HG02885 (cell line): ENCODE measurements at regions not wholly inside any gene's neighbourhood (a gene's known extent, or its start where the extent isn't known, plus 50 kb on each side); places are given as distances from the start of the nearest gene placed in this dataset.

ENCODE experiments used
- ATAC-seq: cut with Tn5 transposase; IDR thresholded peaks from one replicate; pipeline ENCODE4 v1.9.1; 2021; ENCODE audit warnings: mild to moderate bottlenecking; ENCODE audit not compliant: unreplicated experiment, poor library complexity

DNA sequence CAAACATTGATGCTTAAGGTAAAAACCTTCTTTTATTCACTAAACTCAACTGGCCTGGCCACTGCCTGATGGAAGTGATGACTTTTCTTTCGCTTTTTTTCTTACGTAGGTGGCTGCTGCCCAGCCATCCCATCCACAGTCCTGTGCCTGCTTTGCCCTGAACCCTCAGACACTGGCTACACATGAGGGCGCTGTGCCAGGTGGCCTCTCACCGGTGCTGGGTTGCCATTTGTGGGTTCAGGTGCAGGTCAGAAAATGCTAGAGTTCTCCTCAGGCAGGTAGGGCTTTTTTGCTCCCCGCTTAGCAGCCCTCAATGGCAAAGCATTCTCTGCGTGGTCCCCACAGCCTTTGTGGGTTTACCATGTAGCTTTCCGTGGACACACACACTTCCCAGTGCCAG is 88.3 kb upstream of the PRR23E start:
- ATAC-seq: no peak

DNA sequence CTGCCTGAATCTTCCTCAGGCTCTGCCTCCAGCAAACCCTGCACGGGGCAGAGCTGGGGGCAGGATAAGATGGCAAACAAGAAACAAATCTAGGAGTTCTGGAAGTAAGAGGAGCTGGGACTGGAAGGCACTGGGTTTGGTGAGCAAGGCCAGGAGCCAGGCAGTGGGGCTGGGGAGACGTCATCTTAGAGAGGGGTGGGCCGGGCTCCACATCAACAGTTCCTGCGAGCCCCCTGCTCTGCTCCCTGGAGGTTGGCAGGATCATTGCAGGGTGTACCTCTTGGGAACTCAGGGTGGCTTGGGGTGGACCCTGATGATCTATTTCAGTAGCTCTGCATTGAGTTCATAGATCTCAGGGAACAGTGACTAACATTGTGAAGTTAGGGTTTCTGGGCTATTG is 87.3 kb upstream of the PRR23E start:
- ATAC-seq: no peak

- no peak for ATAC-seq
Observed at GRCh38 chr3:127106053-127106452, 86.9 kb upstream of the PRR23E start.

GRCh38 chr3:127106456-127106855 is 86.5 kb upstream of the PRR23E start:
- ATAC-seq: no peak

- ATAC-seq: no peak
Observed at GRCh38 chr3:127107002-127107401, 85.9 kb upstream of the PRR23E start.

- no peak for ATAC-seq
Observed at GRCh38 chr3:127107491-127108375, 85.2 kb upstream of the PRR23E start.

DNA sequence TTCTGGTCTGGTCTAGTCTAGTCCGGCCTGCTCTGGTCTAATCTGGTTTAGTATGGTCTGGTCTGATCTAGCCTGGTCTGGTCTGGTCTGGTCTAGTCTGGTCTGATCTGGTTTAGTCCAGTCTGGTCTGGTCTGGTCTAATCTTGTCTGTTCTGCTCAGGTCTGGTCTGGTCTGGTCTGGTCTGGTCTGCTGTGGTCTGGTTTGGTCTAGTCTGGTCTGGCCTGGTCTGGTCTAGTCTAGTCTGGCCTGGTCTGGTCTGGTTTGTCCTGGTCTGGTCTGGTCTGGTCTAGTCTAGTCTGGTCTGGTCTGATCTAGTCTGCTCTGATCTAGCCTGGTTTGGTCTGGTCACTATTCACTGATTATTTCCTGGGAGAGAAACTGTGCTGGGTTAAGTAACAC is 84.1 kb upstream of the PRR23E start:
- ATAC-seq: no peak

DNA sequence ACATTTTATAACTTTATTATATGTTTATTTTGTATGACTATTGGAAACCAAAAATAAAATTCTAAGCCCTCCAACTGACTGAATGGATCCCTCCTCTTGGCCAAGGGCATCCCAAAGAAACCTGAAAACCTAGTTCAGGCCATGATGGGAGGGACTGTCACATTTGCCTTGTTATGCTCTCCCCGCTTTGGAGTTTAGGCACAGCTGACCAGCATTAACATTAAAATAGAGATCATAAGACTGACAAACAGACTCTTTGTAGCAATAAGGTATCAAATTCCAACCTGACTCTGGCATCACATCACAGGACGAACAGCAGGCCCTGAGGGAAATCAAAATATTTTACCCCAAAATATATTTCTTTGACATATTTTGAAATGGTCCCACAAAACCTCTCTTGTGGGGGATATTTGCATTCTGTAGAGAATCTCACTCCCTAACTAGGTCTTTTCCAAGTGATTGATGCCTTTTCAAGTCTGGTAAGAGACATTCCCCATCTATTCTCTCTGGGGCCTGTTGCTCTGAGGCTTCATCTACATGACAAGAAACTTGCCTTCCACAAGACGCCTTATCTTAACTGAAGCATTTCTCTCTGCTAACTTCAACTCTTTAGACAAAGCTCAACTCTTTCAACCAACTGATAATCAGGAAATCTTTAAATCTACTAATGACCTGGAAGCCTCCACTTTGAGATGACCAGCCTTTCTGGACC is 81.8 kb upstream of the PRR23E start:
- no peak for ATAC-seq

DNA sequence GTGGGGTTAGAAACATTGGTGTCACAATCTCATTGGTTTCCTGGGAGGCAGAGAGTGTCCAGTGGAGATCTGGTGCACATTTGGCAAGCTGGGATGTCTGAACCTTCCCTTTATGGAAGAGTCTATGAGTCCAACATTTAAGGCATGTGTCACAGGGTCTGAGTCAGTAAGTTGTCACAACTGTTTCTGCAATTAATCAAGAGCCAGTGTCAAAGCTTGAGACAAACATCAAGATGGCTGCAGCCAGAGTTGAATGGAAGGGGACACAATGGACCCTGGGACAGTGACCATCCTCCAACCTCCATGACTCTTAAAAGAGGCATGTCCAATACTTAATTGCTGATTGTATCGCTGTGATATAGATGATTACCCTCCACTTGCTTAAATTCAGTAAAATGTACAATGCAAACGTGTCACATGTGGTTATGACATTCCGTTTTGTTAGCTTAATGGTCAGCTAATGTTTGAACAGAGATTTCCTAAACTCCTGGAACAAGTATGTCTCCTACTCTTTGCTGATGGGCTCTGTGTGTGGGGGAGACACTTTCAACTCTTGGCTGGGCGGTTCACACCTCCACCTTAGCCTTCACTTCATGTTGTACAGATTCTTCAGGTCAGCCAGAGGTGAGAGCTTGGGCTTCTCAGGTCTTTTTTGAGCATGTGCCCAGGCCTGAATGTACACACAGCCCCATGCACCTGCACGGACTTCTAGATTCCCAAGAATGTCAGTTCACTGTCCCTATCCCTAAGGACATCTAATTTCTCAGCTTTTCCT is 79.9 kb upstream of the PRR23E start:
- ATAC-seq: no peak

DNA sequence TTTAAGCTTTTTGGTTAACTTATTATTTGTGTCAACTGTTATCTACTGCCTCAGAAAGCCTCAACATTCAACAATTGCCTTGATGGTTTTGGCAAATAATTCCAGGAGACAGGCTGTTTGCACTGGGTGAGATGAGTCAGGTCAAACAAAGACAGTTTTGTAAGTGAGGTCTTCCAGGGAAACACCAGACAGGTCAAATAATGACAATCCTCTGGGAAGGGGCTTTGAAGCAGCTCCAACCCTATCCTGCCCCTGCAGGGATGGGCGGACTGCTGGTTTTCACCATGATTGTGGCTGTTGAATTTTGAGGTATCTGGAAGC is 79.4 kb upstream of the PRR23E start:
- ATAC-seq: no peak

DNA sequence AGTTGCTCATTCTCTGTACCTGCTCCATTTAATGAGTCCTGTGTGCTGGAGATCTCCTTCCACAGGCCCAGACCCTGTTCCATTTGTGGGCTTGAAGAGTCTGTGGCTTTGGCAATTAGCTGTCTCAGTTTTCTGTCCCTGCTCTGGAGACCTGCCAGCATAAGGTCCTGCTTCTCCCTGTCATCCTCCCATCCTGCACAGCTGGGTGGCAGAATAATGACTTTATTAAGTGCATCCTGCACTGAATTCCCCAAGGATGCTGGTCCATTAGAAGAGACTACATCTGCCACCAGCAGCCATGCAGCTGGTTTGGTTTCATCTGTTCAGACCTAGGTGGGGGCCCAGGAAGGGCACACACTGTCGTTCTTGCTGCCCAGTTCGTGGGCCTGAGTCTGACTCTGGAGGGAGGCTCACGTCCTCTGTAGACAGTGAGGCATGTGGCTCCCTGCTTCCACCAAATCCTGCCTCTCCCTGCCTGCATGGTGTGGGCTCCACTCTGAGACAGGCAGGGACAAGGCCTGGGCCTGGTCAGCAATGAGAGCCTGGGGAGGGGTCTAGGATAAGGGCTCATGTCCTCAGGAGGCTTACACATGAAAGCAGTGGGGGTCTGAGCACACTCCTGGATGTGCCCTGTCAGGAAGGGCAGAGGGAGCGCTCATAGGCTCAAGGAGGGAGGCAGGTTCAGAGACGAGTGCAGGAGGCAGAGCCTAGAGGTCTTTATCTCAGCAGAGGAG is 78.4 kb upstream of the PRR23E start:
- ATAC-seq: no peak

- no peak for ATAC-seq
Observed at GRCh38 chr3:127115691-127116351, 77.1 kb upstream of the PRR23E start.

DNA sequence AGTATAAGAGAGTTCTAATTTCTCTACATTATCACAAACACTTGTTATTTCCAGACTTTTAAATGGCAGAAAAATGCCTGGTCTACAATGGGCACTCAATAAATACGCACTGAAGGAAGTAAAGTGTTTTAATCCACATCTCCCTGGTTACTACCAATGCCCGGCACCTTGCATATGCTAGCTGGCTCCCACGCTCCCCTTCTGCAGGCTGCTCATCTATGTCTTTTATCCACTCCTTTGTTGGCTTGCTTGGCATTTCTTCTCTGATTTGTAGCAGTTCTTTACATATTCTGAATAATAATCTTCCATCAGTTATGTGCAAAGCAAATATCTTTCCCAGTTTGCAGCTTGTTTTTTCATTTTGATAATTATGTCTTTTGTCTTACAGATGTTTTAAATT is 74.6 kb upstream of the PRR23E start:
- ATAC-seq: no peak

GRCh38 chr3:127119693-127120464 is 73.1 kb upstream of the PRR23E start:
- no peak for ATAC-seq

DNA sequence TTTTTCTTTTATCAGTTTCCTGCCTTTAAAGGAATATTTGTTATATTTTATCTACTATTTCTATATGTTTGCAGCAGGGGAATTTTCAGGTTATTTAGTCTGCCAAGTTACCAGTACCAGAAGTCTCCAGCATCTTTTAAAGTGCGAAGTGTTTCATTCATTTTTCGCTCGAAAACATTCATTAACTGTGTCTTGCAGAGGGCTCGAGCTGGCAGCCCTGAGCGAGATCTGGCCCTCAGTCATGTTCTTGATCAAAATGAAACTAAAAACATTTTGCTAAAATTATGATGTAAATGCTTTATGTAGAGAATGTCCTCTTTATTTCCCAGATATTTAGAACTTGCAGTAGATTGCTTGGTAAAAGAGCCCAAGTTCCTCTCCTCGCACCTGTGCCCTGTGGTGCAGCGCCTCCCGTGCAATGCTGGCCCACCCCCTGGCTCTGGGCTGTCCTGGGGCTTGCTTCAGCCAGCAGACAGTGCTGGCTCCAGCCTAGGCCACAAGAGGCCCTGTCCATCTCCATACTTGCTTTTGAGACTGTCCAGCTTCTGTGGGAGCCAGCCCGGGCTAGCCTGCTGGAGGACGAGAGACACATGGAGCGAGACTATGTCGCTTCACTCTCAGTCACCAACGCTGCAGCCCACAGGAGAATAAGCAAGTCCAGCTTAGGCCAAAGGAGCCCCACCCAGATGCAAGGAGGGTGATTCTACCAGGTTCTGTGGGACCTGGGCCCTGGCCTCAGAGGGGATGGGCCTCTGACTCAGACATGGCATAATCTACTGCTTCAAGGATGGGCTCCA is 71.9 kb upstream of the PRR23E start:
- ATAC-seq: no peak

- ATAC-seq: no peak
Observed at GRCh38 chr3:127121885-127122284, 71.0 kb upstream of the PRR23E start.

DNA sequence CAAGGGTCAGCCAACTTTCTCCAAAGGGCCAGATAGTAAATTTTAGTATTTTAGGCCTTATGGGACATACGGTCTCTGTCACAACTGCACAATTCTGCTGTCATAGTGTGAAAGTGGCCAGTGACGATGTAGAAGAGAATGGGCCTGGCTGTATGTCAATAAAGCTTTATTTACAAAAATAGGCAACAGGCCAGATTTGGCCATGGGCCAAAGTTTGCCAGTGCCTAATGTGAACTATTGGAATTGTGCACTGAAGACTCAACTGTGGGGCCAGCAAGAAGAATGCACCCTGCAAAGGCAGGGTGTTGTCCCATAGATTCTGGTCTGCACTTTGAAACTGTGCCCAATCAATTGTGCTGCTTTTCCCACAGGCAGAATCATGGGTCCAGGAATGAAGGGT is 69.4 kb upstream of the PRR23E start:
- no peak for ATAC-seq

GRCh38 chr3:127124120-127124519 is 68.8 kb upstream of the PRR23E start:
- no peak for ATAC-seq
